HUES64 (cell line): ENCODE measurements at regions not wholly inside any gene's neighbourhood (a gene's known extent, or its start where the extent isn't known, plus 50 kb on each side); places are given as distances from the start of the nearest gene placed in this dataset.
"Not testable (repeated sequence)": the region's sequence is repeated elsewhere in the genome, so short reads cannot be mapped to it uniquely, and the experiment has no call there.

ENCODE experiments used
- H3K27ac ChIP-seq: 2 replicates; pipeline ENCODE4 v1.7.0; 2013; ENCODE audit warnings: low read depth, low read length, inconsistent platforms
- H3K27me3 ChIP-seq: 2 replicates; pipeline ENCODE4 v1.6.1; 2013; ENCODE audit warnings: mild to moderate bottlenecking, low read length; ENCODE audit not compliant: insufficient read depth
- H3K36me3 ChIP-seq: 2 replicates; pipeline ENCODE4 v1.6.1; 2013; ENCODE audit warnings: mild to moderate bottlenecking, low read length; ENCODE audit not compliant: insufficient read depth
- H3K4me1 ChIP-seq: 2 replicates; pipeline ENCODE4 v1.6.1; 2013; ENCODE audit warnings: mild to moderate bottlenecking, low read length, moderate library complexity; ENCODE audit not compliant: insufficient read depth
- H3K4me3 ChIP-seq: 2 replicates; pipeline ENCODE4 v1.5.1; 2013; ENCODE audit warnings: mild to moderate bottlenecking, low read length, moderate library complexity
- H3K9ac ChIP-seq: 2 replicates; pipeline ENCODE4 v1.6.1; 2013; ENCODE audit warnings: mild to moderate bottlenecking, low read depth, low read length
- H3K9me3 ChIP-seq: 2 replicates; pipeline ENCODE4 v1.6.1; 2013; ENCODE audit warnings: low read depth, low read length; ENCODE audit not compliant: insufficient read depth
- WGBS: fragments of 150-250, 120-280 bp; methylation state at CpG from one replicate; pipeline ENCODE4 v1.1.7; 2013; ENCODE audit warnings: missing lambda C conversion rate; 5-methylcytosine and 5-hydroxymethylcytosine counted together

DNA sequence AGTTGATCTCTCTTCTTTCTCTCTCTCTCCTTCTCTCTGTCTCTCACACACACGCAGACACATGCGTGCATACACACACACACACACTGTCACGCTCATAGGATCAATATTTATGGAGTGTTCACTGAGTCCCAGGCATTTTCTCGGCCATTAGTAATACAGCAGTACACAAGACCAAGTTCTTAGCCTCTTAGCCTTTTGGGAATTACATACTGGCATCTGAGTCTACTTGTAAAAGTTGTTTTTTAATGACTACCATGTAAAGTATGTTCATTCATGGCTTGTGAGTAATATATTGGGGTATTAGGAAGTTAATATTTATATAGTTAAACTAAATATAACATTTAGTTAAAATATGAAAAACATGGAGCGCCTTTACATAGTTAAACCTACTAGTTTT lies 2406.1 kb upstream of the PCDH20 start:
- H3K9ac ChIP-seq, H3K27ac ChIP-seq, H3K36me3 ChIP-seq, H3K4me1 ChIP-seq, H3K4me3 ChIP-seq, H3K27me3 ChIP-seq, H3K9me3 ChIP-seq: not testable (repeated sequence)
- WGBS = no CpG with 5 or more reads among the region's 5 CpGs

DNA sequence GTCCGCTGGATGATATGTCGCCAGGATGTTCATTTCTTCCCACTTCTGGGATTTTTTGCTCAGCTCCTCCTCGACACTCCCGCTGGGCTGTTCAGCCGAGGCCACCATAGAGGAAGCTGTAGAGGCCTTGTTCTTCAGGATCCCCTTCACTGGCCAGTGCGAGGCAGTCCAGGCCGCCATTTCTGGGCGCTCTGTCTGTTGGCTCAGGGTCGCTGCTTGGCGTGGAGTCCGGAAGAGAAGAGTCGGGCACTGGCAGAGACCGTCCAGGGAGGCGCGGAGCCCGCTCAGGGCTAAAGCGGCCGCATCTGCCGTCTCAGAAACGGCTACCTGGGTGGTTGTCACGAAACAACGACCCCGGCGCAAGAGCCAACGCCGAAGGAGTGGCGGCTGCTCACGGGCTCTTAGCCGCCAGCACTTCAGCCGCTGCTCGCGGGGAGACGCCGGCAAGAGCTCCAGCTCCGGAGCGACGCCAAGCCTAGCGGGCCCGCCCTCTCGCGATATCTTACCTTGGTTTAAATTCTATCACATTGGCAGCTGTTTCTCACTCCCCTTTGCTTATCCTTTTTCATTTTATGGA lies 2395.9 kb upstream of the PCDH20 start:
- not testable (repeated sequence) for H3K4me1 ChIP-seq, H3K27ac ChIP-seq, H3K36me3 ChIP-seq, H3K4me3 ChIP-seq, H3K27me3 ChIP-seq, H3K9ac ChIP-seq, H3K9me3 ChIP-seq
- 96% methylated on average over 41 of the region's 41 CpGs for WGBS

DNA sequence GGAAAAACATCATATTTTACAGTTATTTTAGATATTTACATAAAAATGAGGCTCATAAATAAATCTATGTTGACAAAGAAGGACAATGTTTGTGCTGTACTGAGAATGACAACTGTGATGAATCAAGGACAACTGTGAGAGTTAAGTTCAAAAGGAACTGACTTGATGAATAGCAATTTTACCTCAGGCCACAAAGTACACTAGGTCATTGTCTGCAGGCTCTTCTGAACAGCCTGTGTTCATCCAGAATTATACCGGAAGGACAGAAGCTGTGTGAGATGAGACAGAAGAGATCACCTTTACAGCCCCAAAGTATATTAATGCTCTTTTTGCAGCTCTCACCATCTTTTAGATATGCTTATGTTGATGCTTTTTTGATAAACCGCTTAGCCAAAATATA lies 2375.5 kb upstream of the PCDH20 start:
- H3K4me1 ChIP-seq, H3K4me3 ChIP-seq, H3K9ac ChIP-seq, H3K27me3 ChIP-seq, H3K36me3 ChIP-seq, H3K27ac ChIP-seq, H3K9me3 ChIP-seq: not testable (repeated sequence)
- WGBS = 92% methylated on average over 2 of the region's 2 CpGs

DNA sequence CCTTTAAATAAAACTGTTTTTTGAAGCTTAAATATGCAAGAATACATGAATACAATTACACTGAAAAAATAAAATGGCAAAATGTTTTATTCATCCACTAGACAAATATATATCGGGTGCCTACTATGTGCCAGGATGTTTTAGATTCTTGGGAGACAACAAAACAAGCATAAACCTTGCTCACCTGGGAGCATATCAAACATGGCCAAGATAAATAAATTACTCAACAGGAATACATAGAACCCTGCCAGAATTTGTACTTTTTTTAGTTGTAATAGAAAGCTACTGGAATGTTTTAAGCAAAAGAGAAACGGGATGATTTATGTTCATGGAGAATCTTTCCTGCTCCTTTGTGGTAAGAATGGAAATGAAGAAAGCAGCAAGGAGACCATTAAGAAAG lies 2358.5 kb upstream of the PCDH20 start:
- no peaks in the 10 kb centered on the region for H3K4me1 ChIP-seq
- WGBS = 97% methylated on average over 2 of the region's 2 CpGs
- H3K27me3 ChIP-seq = no peaks in the 10 kb centered on the region
- H3K4me3 ChIP-seq = no peak overlapping the region
- H3K27ac ChIP-seq = no peak overlapping the region
- H3K36me3 ChIP-seq = no peaks in the 10 kb centered on the region
- no peaks in the 10 kb centered on the region for H3K9me3 ChIP-seq
- H3K9ac ChIP-seq = no peak overlapping the region

DNA sequence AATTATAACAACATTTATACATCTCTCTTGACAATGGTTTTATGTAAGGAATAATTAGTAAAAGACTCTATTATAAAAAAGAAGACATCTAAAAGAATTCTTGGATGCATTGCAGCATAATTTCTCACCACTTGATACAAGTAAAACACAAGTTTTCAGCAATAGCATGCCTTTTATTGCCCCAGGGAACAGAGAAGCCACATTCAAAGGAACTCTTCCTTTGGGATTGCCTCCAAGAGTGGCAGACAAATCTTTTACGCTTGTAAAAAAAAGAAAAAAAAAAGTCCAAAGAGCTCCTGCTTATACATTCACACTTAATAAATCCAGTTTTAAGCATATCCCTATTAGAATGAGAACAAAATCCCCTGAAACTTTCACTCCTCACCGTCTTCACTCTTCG lies 2357.8 kb upstream of the PCDH20 start:
- no peaks in the 10 kb centered on the region for H3K4me1 ChIP-seq
- no peaks in the 10 kb centered on the region for H3K27me3 ChIP-seq
- whole genome bisulfite sequencing = 98% methylated on average over 3 of the region's 3 CpGs
- H3K36me3 ChIP-seq = no peaks in the 10 kb centered on the region
- H3K9ac ChIP-seq = no peak overlapping the region
- H3K9me3 ChIP-seq = no peaks in the 10 kb centered on the region
- H3K4me3 ChIP-seq = no peak overlapping the region
- H3K27ac ChIP-seq = no peak overlapping the region

DNA sequence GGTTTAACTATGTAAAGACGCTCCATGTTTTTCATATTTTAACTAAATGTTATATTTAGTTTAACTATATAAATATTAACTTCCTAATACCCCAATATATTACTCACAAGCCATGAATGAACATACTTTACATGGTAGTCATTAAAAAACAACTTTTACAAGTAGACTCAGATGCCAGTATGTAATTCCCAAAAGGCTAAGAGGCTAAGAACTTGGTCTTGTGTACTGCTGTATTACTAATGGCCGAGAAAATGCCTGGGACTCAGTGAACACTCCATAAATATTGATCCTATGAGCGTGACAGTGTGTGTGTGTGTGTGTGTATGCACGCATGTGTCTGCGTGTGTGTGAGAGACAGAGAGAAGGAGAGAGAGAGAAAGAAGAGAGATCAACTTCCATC lies 2342.0 kb upstream of the PCDH20 start:
- not testable (repeated sequence) for H3K4me1 ChIP-seq, H3K4me3 ChIP-seq
- no CpG with 5 or more reads among the region's 5 CpGs for WGBS

DNA sequence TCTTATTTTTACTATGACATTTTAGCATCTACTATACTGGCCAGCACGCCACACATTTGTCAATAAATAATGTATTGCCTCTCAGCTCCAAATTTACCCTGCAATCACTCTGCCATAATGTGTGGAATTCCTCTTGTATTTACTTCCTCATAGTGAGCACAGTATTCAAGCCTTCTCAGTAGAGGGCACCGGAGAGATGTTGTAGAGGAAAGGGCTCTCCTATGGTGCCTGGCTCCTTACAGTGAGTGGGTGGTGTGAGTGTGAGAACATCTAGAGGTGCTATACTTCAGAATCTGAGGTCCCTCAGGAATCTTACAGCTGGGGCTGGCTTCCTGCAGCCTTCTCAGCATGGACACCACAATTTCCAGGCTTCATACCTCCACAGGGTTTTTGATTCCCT lies 2334.2 kb upstream of the PCDH20 start:
- not testable (repeated sequence) for H3K27me3 ChIP-seq, H3K36me3 ChIP-seq, H3K9ac ChIP-seq, H3K4me3 ChIP-seq, H3K4me1 ChIP-seq, H3K27ac ChIP-seq, H3K9me3 ChIP-seq
- WGBS = no CpG with 5 or more reads among the region's 2 CpGs

More for the DNA sequence above, 2342.0 kb upstream of the PCDH20 start:
- not testable (repeated sequence) for H3K9me3 ChIP-seq, H3K27ac ChIP-seq, H3K36me3 ChIP-seq, H3K27me3 ChIP-seq, H3K9ac ChIP-seq

DNA sequence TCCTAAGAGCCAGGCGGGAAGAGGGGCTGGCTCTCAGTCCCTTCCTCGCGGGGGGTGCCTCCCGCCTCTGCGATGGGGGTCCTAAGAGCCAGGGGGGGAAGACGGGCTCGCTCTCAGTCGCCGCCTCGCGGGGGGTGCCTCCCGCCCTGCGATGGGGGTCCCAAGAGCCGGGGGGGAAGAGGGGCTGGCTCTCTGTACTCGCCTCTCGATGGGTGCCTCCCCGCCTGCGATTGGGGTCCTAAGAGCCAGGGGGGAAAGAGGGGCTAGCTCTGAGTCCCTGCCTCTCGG lies 2326.1 kb upstream of the PCDH20 start:
- H3K4me1 ChIP-seq, H3K27ac ChIP-seq, H3K4me3 ChIP-seq, H3K9ac ChIP-seq, H3K9me3 ChIP-seq, H3K27me3 ChIP-seq, H3K36me3 ChIP-seq: not testable (repeated sequence)
- 97% methylated on average over 18 of the region's 19 CpGs for WGBS

DNA sequence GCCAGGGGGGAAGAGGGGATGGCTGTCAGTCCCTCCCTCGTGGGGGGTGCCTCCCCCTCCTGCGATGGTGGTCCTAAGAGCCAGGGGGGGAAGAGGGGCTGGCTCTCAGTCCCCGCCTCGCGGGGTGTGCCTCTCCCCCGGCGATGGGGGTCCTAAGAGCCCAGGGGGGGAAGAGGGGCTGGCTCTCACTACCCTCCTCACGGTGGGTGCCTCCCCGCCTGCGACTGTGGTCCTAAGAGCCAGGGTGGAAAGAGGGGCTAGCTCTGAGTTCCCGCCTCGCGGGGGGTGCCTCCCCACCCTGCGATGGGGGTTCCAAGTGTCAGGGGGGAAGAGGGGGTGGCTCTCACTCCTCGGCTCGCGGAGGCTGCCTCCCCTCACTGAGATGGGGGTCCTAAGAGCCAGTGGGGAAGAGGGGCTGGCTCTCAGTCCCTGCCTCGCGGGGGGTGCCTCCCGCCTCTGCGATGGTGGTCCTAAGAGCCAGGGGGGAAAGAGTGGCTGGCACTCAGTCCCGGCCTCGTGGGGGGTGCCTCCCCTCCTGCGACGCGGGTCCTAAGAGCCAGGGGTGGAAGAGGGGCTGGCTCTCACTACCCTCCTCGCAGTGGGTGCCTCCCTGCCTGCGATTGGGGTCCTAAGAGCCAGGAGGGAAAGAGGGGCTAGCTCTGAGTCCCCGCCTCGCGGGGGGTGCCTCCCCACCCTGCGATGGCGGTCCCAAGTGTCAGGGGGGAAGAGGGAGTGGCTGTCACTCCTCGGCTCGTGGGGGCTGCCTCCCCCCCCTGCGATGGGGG lies 2325.6 kb upstream of the PCDH20 start:
- H3K27me3 ChIP-seq = no peaks in the 10 kb centered on the region
- no peaks in the 10 kb centered on the region for H3K9me3 ChIP-seq
- no peak overlapping the region for H3K9ac ChIP-seq
- H3K4me3 ChIP-seq = no peak overlapping the region
- no peaks in the 10 kb centered on the region for H3K4me1 ChIP-seq
- H3K27ac ChIP-seq = no peak overlapping the region
- no peaks in the 10 kb centered on the region for H3K36me3 ChIP-seq
- 97% methylated on average over 33 of the region's 36 CpGs for WGBS

DNA sequence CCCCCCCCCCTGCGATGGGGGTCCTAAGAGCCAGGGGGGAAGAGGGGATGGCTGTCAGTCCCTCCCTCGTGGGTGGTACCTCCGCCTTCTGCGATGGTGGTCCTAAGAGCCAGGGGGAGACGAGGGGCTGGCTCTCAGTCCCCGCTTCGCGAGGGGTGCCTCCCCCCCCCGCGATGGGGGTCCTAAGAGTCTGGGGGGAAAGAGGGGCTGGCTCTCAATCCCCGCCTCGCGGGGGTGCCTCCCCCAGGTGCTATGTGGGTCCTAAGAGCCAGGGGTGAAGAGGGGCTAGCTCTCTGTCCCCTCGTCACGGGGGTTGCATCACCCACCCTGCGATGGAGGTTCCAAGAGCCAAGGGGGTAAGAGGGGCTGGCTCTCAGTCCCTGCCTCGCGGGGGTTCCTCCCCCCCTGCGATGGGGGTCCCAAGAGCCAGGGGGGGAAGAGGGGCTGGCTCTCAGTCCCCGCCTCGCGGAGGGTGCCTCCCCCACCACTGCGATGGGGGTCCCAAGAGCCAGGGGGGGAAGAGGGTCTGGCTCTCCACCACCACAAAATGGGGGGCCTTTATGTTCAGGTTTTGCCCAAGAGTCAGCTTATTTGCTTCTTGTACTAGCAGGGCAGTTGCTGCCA lies 2323.6 kb upstream of the PCDH20 start:
- not testable (repeated sequence) for H3K4me1 ChIP-seq, H3K9ac ChIP-seq, H3K4me3 ChIP-seq, H3K27ac ChIP-seq, H3K27me3 ChIP-seq, H3K36me3 ChIP-seq, H3K9me3 ChIP-seq
- WGBS = 96% methylated on average over 20 of the region's 23 CpGs

DNA sequence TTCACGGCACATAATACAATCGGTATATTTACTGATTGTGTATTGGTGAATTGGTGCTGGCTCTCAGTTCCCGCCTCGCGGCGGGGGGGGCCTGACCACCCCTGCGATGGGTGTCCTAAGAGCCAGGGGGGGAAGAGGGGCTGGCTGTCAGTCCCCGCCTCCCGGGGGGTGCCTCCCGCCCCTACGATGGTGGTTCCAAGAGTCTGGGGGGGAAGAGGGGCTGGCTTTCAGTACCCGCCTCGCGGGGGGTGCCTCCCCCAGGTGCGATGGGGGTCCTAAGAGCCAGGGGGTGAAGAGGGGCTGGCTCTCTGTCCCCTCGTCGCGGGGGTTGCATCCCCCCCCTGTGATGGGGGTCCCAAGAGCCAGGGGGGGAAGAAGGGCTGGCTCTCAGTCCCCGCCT lies 2321.8 kb upstream of the PCDH20 start:
- no peak overlapping the region for H3K9ac ChIP-seq
- 96% methylated on average over 18 of the region's 19 CpGs for WGBS
- H3K36me3 ChIP-seq = no peaks in the 10 kb centered on the region
- H3K4me3 ChIP-seq = no peak overlapping the region
- no peaks in the 10 kb centered on the region for H3K27me3 ChIP-seq
- H3K9me3 ChIP-seq = no peaks in the 10 kb centered on the region
- H3K4me1 ChIP-seq = no peaks in the 10 kb centered on the region
- H3K27ac ChIP-seq = no peak overlapping the region

DNA sequence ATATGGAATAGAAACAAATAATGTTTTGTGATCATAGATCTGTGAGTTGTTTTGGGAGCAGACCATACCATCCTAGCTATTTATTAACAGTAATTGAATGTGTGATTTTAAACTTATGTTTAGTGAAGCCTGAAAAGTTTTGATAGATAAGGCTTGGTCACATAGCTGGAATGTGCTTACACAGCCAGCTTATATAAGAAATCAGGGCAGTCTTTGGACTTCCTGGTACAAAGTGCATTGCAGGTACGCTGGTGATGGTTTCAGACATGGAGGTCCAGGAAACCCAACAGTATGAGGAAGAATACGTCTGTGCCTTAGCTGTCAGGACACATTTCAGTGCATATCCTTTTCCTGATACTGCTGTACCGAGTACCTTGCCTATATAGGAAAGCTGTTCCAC lies 2316.2 kb upstream of the PCDH20 start:
- Histone ChIP-seq H3K9me3 (no peaks in the 10 kb centered on the region), H3K4me3 (no peak overlapping the region), H3K9ac (no peak overlapping the region), H3K36me3 (no peaks in the 10 kb centered on the region), H3K4me1 (no peaks in the 10 kb centered on the region), H3K27ac (no peak overlapping the region), H3K27me3 (no peaks in the 10 kb centered on the region)
- 96% methylated on average over 3 of the region's 3 CpGs for WGBS
